H1 (cell line): ENCODE measurements at regions not wholly inside any gene's neighbourhood (a gene's known extent, or its start where the extent isn't known, plus 50 kb on each side); places are given as distances from the start of the nearest gene placed in this dataset.

Experiments
- CTCF ChIA-PET: fragments of 300-600 bp; sonication (Branson Sonifier 250); formaldehyde crosslinking; loops from one replicate; lab custom pipeline; 2021; ENCODE audit not compliant: partially characterized antibody; lab: Charles Lee
- POLR2A ChIA-PET: fragments of 300-600 bp; sonication (Branson Sonifier 250); formaldehyde crosslinking; loops from one replicate; lab custom pipeline; 2021; ENCODE audit warnings: inconsistent platforms; ENCODE audit not compliant: partially characterized antibody; lab: Charles Lee
- DNase-seq, 2 experiments: peaks; one replicate each; pipeline versions ENCODE4 v3.0.0 to v3.0.0-alpha.2; 2010 to 2022; ENCODE audit warnings: low spot score in 2 of 2, low read depth in 1 of 2, mixed read lengths in 1 of 2
- FAIRE-seq: peaks from 2 replicates; lab custom pipeline; 2011; peaks lifted over from hg19 to GRCh38; lab: Jason Lieb, UNC
- H2AFZ ChIP-seq: 2 replicates; pipeline ENCODE4 v1.8.1; 2012; ENCODE audit warnings: low read length, inconsistent platforms
- H2AK5ac ChIP-seq: 2 replicates; pipeline ENCODE4 v1.6.1; 2013; ENCODE audit warnings: low read depth, low read length
- H2BK120ac ChIP-seq: replicated peaks from 2 replicates; pipeline ENCODE3; 2013; ENCODE audit warnings: low read depth, low read length, inconsistent platforms
- H2BK12ac ChIP-seq: 2 replicates; pipeline ENCODE4 v1.6.1; 2013; ENCODE audit warnings: low read depth, low read length
- H2BK15ac ChIP-seq: 2 replicates; pipeline ENCODE4 v1.6.1; 2013; ENCODE audit warnings: low read length
- H2BK20ac ChIP-seq: 2 replicates; pipeline ENCODE4 v1.6.1; 2013; ENCODE audit warnings: low read length
- H2BK5ac ChIP-seq: 2 replicates; pipeline ENCODE4 v1.6.1; 2013; ENCODE audit warnings: low read depth, low read length
- H3K14ac ChIP-seq: 2 replicates; pipeline ENCODE4 v1.6.1; 2013; ENCODE audit warnings: inconsistent platforms; ENCODE audit not compliant: insufficient read length
- H3K18ac ChIP-seq: 2 replicates; pipeline ENCODE4 v1.6.1; 2013; ENCODE audit warnings: low read length; ENCODE audit errors: extremely low read depth
- H3K23ac ChIP-seq: 2 replicates; pipeline ENCODE4 v1.6.1; 2013; ENCODE audit warnings: inconsistent platforms; ENCODE audit not compliant: insufficient read length
- H3K23me2 ChIP-seq: 2 replicates; pipeline ENCODE4 v1.6.1; 2013; ENCODE audit warnings: low read depth, low read length
- H3K27ac ChIP-seq: 2 replicates; pipeline ENCODE4 v1.6.1; 2011; ENCODE audit warnings: low read depth, low read length, inconsistent platforms
- H3K27me3 ChIP-seq, 4 experiments: replicated peaks in 1 of 4; 1 replicate in 1 of 4; 2 replicates in 3 of 4; pipeline versions ENCODE4 v1.6.1 to v1.8.1; 2011 to 2013; ENCODE audit warnings: low read length in 3 of 4, mild to moderate bottlenecking in 3 of 4, inconsistent platforms in 2 of 4, mixed read lengths in 2 of 4, moderate library complexity in 1 of 4; ENCODE audit not compliant: control insufficient read depth in 3 of 4, insufficient read depth in 3 of 4; ENCODE audit errors: extremely low read depth in 1 of 4
- H3K36me3 ChIP-seq, 4 experiments: 2 replicates each; pipeline versions ENCODE4 v1.6.1 to v1.8.1; 2011 to 2013; ENCODE audit warnings: mild to moderate bottlenecking in 4 of 4, low read length in 3 of 4, moderate library complexity in 2 of 4, control low read depth in 1 of 4, inconsistent platforms in 1 of 4; ENCODE audit not compliant: insufficient read depth in 4 of 4, control insufficient read depth in 2 of 4
- H3K4ac ChIP-seq: replicated peaks from 2 replicates; pipeline ENCODE3; 2013; ENCODE audit warnings: low read length, low read depth, mixed read lengths, inconsistent platforms; ENCODE audit not compliant: insufficient read length
- H3K4me1 ChIP-seq, 4 experiments: replicated peaks in 1 of 4; 1 replicate in 1 of 4; 2 replicates in 3 of 4; pipeline versions ENCODE4 v1.6.1 to v1.8.1; 2011 to 2013; ENCODE audit warnings: low read length in 3 of 4, inconsistent platforms in 2 of 4, mixed read lengths in 1 of 4; ENCODE audit not compliant: insufficient read depth in 4 of 4, control insufficient read depth in 3 of 4
- H3K4me2 ChIP-seq, 2 experiments: 2 replicates each; pipeline versions ENCODE4 v1.6.1 to v1.8.1; 2011 to 2013; ENCODE audit warnings: low read depth in 2 of 2, low read length in 2 of 2, control low read depth in 1 of 2, inconsistent platforms in 1 of 2, mild to moderate bottlenecking in 1 of 2; ENCODE audit not compliant: insufficient read depth in 1 of 2
- H3K4me3 ChIP-seq, 4 experiments: fragments of 200-600, 300-600 bp in 1 of 4; sonication (generic), shearing (Covaris generic), sonication (Bioruptor Twin) in 1 of 4; 2 replicates each; pipeline versions ENCODE4 v1.5.1 to v1.8.1; 2011 to 2016; ENCODE audit warnings: low read length in 4 of 4, low read depth in 3 of 4, control low read depth in 2 of 4, inconsistent platforms in 2 of 4, mild to moderate bottlenecking in 2 of 4, mixed read lengths in 1 of 4, moderate library complexity in 1 of 4; ENCODE audit not compliant: insufficient read depth in 2 of 4; ENCODE audit errors: extremely low read depth in 1 of 4
- H3K56ac ChIP-seq: replicated peaks from 2 replicates; pipeline ENCODE3; 2013; ENCODE audit warnings: low read depth, mild to moderate bottlenecking, mixed read lengths, low read length, inconsistent platforms; ENCODE audit not compliant: insufficient read length
- H3K79me1 ChIP-seq: 2 replicates; pipeline ENCODE4 v1.6.1; 2013; ENCODE audit warnings: low read depth, low read length, control low read depth
- H3K79me2 ChIP-seq, 2 experiments: 2 replicates each; pipeline versions ENCODE4 v1.6.1 to v1.8.1; 2012 to 2013; ENCODE audit warnings: low read length in 2 of 2, mild to moderate bottlenecking in 2 of 2, inconsistent platforms in 1 of 2; ENCODE audit not compliant: insufficient read depth in 2 of 2, control insufficient read depth in 1 of 2
- H3K9ac ChIP-seq, 4 experiments: replicated peaks in 1 of 4; 1 replicate in 1 of 4; 2 replicates in 3 of 4; pipeline versions ENCODE4 v1.6.1 to v1.8.1; 2011 to 2013; ENCODE audit warnings: low read depth in 3 of 4, low read length in 3 of 4, control low read depth in 2 of 4, mild to moderate bottlenecking in 2 of 4, moderate library complexity in 2 of 4, inconsistent platforms in 1 of 4; ENCODE audit errors: extremely low read depth in 1 of 4
- H3K9me3 ChIP-seq, 2 experiments: 2 replicates each; pipeline versions ENCODE4 v1.6.1 to v1.8.1; 2012 to 2013; ENCODE audit warnings: mild to moderate bottlenecking in 2 of 2, moderate library complexity in 2 of 2, control low read depth in 1 of 2, inconsistent platforms in 1 of 2, low read depth in 1 of 2, low read length in 1 of 2, mixed read lengths in 1 of 2; ENCODE audit not compliant: insufficient read depth in 2 of 2
- H4K20me1 ChIP-seq, 2 experiments: replicated peaks in 1 of 2; 2 replicates each; pipeline versions ENCODE3 to v1.8.1; 2011 to 2013; ENCODE audit warnings: inconsistent platforms in 2 of 2, low read length in 2 of 2, mild to moderate bottlenecking in 1 of 2; ENCODE audit not compliant: insufficient read depth in 2 of 2, control insufficient read depth in 1 of 2
- H4K5ac ChIP-seq: 2 replicates; pipeline ENCODE4 v1.6.1; 2013; ENCODE audit warnings: low read length, low read depth, mixed read lengths, inconsistent platforms; ENCODE audit not compliant: insufficient read length
- H4K8ac ChIP-seq: 2 replicates; pipeline ENCODE4 v1.8.0; 2013; ENCODE audit warnings: mild to moderate bottlenecking, moderate library complexity, low read length, inconsistent platforms; ENCODE audit not compliant: insufficient read depth; ENCODE audit errors: extremely low read depth
- H4K91ac ChIP-seq: replicated peaks from 2 replicates; pipeline ENCODE3; 2013; ENCODE audit warnings: low read length, mixed read lengths, inconsistent platforms; ENCODE audit not compliant: insufficient read length
- BCL11A ChIP-seq, 2 experiments: IDR thresholded peaks; one replicate each; pipeline ENCODE4 v1.6.1; 2011; ENCODE audit warnings: low read depth in 2 of 2, low read length in 2 of 2, mild to moderate bottlenecking in 2 of 2
- CHD1 ChIP-seq: IDR thresholded peaks from 2 replicates; pipeline ENCODE4 v1.6.1; 2012; ENCODE audit warnings: low read depth, low read length, improper control_type of control experiment
- FOSL1 ChIP-seq: IDR thresholded peaks from 2 replicates; pipeline ENCODE4 v1.6.1; 2011; ENCODE audit warnings: mild to moderate bottlenecking, low read depth, low read length, moderate library complexity; ENCODE audit not compliant: insufficient read depth
- GABPA ChIP-seq: IDR thresholded peaks from 2 replicates; pipeline ENCODE4 v1.6.1; 2011; ENCODE audit warnings: mild to moderate bottlenecking, low read length, moderate library complexity, borderline replicate concordance; ENCODE audit not compliant: insufficient read depth
- HDAC6 ChIP-seq: IDR thresholded peaks from one replicate; pipeline ENCODE4 v1.7.1; 2012; ENCODE audit warnings: low read depth, mild to moderate bottlenecking, inconsistent platforms, low read length, moderate library complexity
- KDM5A ChIP-seq: fragments of 200-600 bp; IDR thresholded peaks from 2 replicates; pipeline ENCODE4 v1.7.1; 2012; ENCODE audit warnings: mild to moderate bottlenecking, low read length, inconsistent platforms, mixed read lengths
- MAFK ChIP-seq: IDR thresholded peaks from 2 replicates; pipeline ENCODE4 v1.6.1; 2012; ENCODE audit warnings: low read depth, mild to moderate bottlenecking, improper control_type of control experiment, low read length
- RAD21 ChIP-seq, 2 experiments: IDR thresholded peaks in 1 of 2; conservative IDR thresholded peaks in 1 of 2; 2 replicates each; pipeline ENCODE4 v1.6.1; 2011; ENCODE audit warnings: low read depth in 2 of 2, low read length in 2 of 2, improper control_type of control experiment in 1 of 2, inconsistent platforms in 1 of 2, mild to moderate bottlenecking in 1 of 2, moderate library complexity in 1 of 2
- RBBP5 ChIP-seq: IDR thresholded peaks from 2 replicates; pipeline ENCODE4 v1.7.1; 2012; ENCODE audit warnings: low read depth, mild to moderate bottlenecking, inconsistent platforms, low read length, moderate library complexity, borderline replicate concordance
- SAP30 ChIP-seq: fragments of 300-600 bp; sonication (generic); IDR thresholded peaks from 2 replicates; pipeline ENCODE4 v1.7.1; 2012; ENCODE audit warnings: low read length, moderate library complexity, mild to moderate bottlenecking, inconsistent platforms; ENCODE audit not compliant: insufficient read depth, insufficient replicate concordance
- SP4 ChIP-seq: IDR thresholded peaks from 2 replicates; pipeline ENCODE4 v1.6.1; 2012; ENCODE audit warnings: low read length, inconsistent platforms
- WGBS, 2 experiments: shearing (Covaris generic) in 1 of 2; methylation state at CpG; one replicate each; pipeline versions ENCODE4 v1.1.6 to v1.1.7; 2013 to 2015; ENCODE audit warnings: low lambda C conversion rate in 2 of 2, mixed read lengths in 2 of 2, inconsistent platforms in 1 of 2, low coverage in 1 of 2, missing lambda C conversion rate in 1 of 2; ENCODE audit not compliant: insufficient replicate concordance in 2 of 2, insufficient coverage in 1 of 2, insufficient read length in 1 of 2; ENCODE audit errors: extremely low coverage in 1 of 2, missing lambda C conversion rate in 1 of 2; 5-methylcytosine and 5-hydroxymethylcytosine counted together
- TF ChIP-seq, protein P1 (sequence below): IDR thresholded peaks from 2 replicates; pipeline ENCODE4 v1.6.1; 2012; ENCODE audit warnings: low read length, inconsistent platforms

DNA sequence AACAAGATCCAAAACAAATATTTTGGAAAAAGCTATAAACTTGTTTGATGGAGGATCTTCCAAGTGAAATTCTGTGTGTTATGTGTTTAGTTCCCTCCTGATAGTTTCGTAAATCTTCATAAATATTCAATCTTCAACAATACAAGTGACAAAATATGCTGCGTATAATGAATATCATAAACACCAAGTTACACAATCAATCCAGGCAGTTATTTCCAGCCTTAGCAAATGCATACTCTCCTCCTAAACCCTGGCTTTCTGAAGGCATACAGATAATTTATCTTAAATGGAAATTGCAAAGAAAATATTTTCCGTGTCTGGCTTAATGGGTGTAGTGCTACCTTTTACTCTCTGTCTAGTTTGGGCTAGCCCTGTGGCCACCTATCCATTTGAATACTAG, 864.9 kb upstream of the ZWINT start:
- H3K4ac ChIP-seq = no peak overlapping the region
- no peak for FAIRE-seq
- H3K36me3 ChIP-seq = no peaks in the 10 kb centered on the region; a peak in 1 of 8 replicates
- H3K4me3 ChIP-seq = no peak overlapping the region
- no peak overlapping the region for H3K14ac ChIP-seq
- WGBS, 2 experiments = 86% methylated on average over 3 of the region's 3 CpGs; no CpG with 5 or more reads in 1 of the 2 experiments
- no peak overlapping the region for H2BK20ac ChIP-seq
- no peak overlapping the region for H2AFZ ChIP-seq
- H2AK5ac ChIP-seq = no peak overlapping the region
- no peak overlapping the region for H3K18ac ChIP-seq
- no peak overlapping the region for H4K5ac ChIP-seq
- H3K23me2 ChIP-seq = no peaks in the 10 kb centered on the region
- H2BK15ac ChIP-seq = no peak overlapping the region
- POLR2A ChIA-PET = no interaction called here
- H3K27ac ChIP-seq = no peak overlapping the region
- no peak for DNase-seq
- no peak overlapping the region for H3K9ac ChIP-seq
- no peak overlapping the region for H2BK12ac ChIP-seq
- no peaks in the 10 kb centered on the region for H3K27me3 ChIP-seq
- no peak overlapping the region for H4K91ac ChIP-seq
- no peaks in the 10 kb centered on the region for H4K20me1 ChIP-seq
- peaks cover 0 to 16% (median 0%) of the 10 kb centered on the region in 4 experiments; a peak in 1 of 7 replicates for H3K4me1 ChIP-seq
- no peak overlapping the region for H3K4me2 ChIP-seq
- no peak overlapping the region for H3K56ac ChIP-seq
- no peak overlapping the region for H4K8ac ChIP-seq
- H2BK5ac ChIP-seq = no peak overlapping the region
- CTCF ChIA-PET = interaction anchor here (1.0 kb wide), 1 partner anchor 9 kb away, joined by 3 read pairs; no protein-coding TSS in a partner anchor
- 0 out of 4 replicates have a peak, but pooled peaks cover 0 to 5% of the 10 kb centered on the region in 2 experiments for H3K9me3 ChIP-seq
- H3K79me1 ChIP-seq = no peaks in the 10 kb centered on the region
- no peak overlapping the region for H2BK120ac ChIP-seq
- peaks cover 0 to 3% of the 10 kb centered on the region in 2 experiments; a peak in 2 of 4 replicates for H3K79me2 ChIP-seq
- no peak overlapping the region for H3K23ac ChIP-seq
- TF ChIP-seq, protein P1, sequence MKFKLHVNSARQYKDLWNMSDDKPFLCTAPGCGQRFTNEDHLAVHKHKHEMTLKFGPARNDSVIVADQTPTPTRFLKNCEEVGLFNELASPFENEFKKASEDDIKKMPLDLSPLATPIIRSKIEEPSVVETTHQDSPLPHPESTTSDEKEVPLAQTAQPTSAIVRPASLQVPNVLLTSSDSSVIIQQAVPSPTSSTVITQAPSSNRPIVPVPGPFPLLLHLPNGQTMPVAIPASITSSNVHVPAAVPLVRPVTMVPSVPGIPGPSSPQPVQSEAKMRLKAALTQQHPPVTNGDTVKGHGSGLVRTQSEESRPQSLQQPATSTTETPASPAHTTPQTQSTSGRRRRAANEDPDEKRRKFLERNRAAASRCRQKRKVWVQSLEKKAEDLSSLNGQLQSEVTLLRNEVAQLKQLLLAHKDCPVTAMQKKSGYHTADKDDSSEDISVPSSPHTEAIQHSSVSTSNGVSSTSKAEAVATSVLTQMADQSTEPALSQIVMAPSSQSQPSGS = no peak
- no peak for TF ChIP-seq RAD21 (IDR thresholded peaks at IDR 0.05 in 1 of 2, conservative IDR thresholded peaks at IDR 0.05 in 1 of 2; ENCODE audit: low read depth in 2 of 2, low read length in 2 of 2)
- no peak for TF ChIP-seq RBBP5
- no peak for TF ChIP-seq HDAC6
- TF ChIP-seq KDM5A = no peak
- TF ChIP-seq SP4 = no peak
- no peak for TF ChIP-seq FOSL1
- no peak for TF ChIP-seq MAFK
- TF ChIP-seq BCL11A (IDR thresholded peaks at IDR 0.05; ENCODE audit: low read depth in 2 of 2, low read length in 2 of 2) = no peak
- TF ChIP-seq GABPA = no peak
- no peak for TF ChIP-seq CHD1
- TF ChIP-seq SAP30 = no peak
